Activated CD4-positive, alpha-beta T cell treated with anti-CD3 and anti-CD28 coated beads, Interleukin-2, amount 10 ng/mL, durations not matched to agents 7 days and 5 days (primary cell): ENCODE measurements at regions not wholly inside any gene's neighbourhood (a gene's known extent, or its start where the extent isn't known, plus 50 kb on each side); places are given as distances from the start of the nearest gene placed in this dataset.

Experiments
- CTCF ChIA-PET: fragments of 350-600 bp; sonication (Branson Sonifier 250); formaldehyde crosslinking; loops from one replicate; lab custom pipeline; 2021; ENCODE audit warnings: antibody characterized with exemption; lab: Charles Lee
- POLR2A ChIA-PET: fragments of 350-600 bp; sonication (Branson Sonifier 250); formaldehyde crosslinking; loops from one replicate; lab custom pipeline; 2021; ENCODE audit warnings: antibody characterized with exemption; lab: Charles Lee
- DNase-seq: peaks from one replicate; pipeline ENCODE4 v3.0.0-alpha.2; 2020
- H3K27ac Mint-ChIP-seq: one replicate; pipeline ENCODE4 v1.8.0; 2021; ENCODE audit warnings: mild to moderate bottlenecking, moderate library complexity, mixed read lengths
- H3K27me3 Mint-ChIP-seq: one replicate; pipeline ENCODE4 v1.8.0; 2021; ENCODE audit warnings: mixed read lengths
- H3K36me3 Mint-ChIP-seq: one replicate; pipeline ENCODE4 v1.8.0; 2021; ENCODE audit warnings: low read depth, mixed read lengths
- H3K4me1 Mint-ChIP-seq: one replicate; pipeline ENCODE4 v1.8.0; 2021; ENCODE audit warnings: mixed read lengths
- H3K4me3 Mint-ChIP-seq: one replicate; pipeline ENCODE4 v1.8.0; 2021; ENCODE audit warnings: mild to moderate bottlenecking, moderate library complexity, mixed read lengths
- H3K9me3 Mint-ChIP-seq: one replicate; pipeline ENCODE4 v1.8.0; 2021; ENCODE audit warnings: mixed read lengths

GRCh38 chr9:73549991-73550390 lies 398.3 kb downstream of the ANXA1 start:
- no peak for DNase-seq

GRCh38 chr9:73553295-73553694 lies 401.6 kb downstream of the ANXA1 start:
- Mint-ChIP-seq H3K36me3 (no peaks in the 10 kb centered on the region), H3K4me3 (no peak overlapping the region), H3K4me1 (no peaks in the 10 kb centered on the region), H3K9me3 (peaks cover 3% of the 10 kb centered on the region), H3K27ac (no peak overlapping the region), H3K27me3 (no peaks in the 10 kb centered on the region)
- DNase-seq = no peak
- ChIA-PET CTCF (no interaction called here), POLR2A (no interaction called here)

More at GRCh38 chr9:73549991-73550390, 398.3 kb downstream of the ANXA1 start:
- no peaks in the 10 kb centered on the region for H3K4me1 Mint-ChIP-seq
- peaks cover 3% of the 10 kb centered on the region for H3K9me3 Mint-ChIP-seq
- CTCF ChIA-PET = no interaction called here
- H3K27ac Mint-ChIP-seq = no peak overlapping the region
- no peaks in the 10 kb centered on the region for H3K36me3 Mint-ChIP-seq
- H3K4me3 Mint-ChIP-seq = no peak overlapping the region
- no peaks in the 10 kb centered on the region for H3K27me3 Mint-ChIP-seq
- POLR2A ChIA-PET = no interaction called here

- H3K4me3 Mint-ChIP-seq = no peak overlapping the region
- CTCF ChIA-PET = no interaction called here
- no peaks in the 10 kb centered on the region for H3K4me1 Mint-ChIP-seq
- H3K27ac Mint-ChIP-seq = no peak overlapping the region
- H3K36me3 Mint-ChIP-seq = no peaks in the 10 kb centered on the region
- H3K27me3 Mint-ChIP-seq = no peaks in the 10 kb centered on the region
- no peaks in the 10 kb centered on the region for H3K9me3 Mint-ChIP-seq
- POLR2A ChIA-PET = no interaction called here
- no peak for DNase-seq
Observed at GRCh38 chr9:73558471-73558870, 406.8 kb downstream of the ANXA1 start.

DNA sequence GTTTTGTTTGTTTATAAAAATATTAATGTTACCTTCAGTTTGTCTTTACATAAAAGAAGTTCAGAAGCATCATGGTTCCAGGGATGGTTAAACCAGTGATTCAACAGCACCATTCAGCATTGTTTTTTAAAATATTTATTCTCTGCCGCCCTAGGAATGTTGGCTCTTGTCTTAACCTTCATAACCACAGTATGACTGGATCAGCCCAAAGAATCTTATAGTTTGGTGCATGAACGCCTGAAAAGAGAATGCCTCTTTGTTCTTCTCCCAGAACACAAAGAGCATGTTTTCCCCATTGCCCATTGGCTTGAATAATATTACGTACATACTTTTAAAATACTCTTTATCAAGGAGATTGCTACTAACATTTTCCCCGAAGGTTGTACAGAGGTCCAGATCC lies 413.4 kb downstream of the ANXA1 start:
- Mint-ChIP-seq H3K27ac (no peak overlapping the region), H3K4me1 (no peaks in the 10 kb centered on the region), H3K4me3 (no peak overlapping the region), H3K36me3 (no peaks in the 10 kb centered on the region), H3K9me3 (no peaks in the 10 kb centered on the region), H3K27me3 (no peaks in the 10 kb centered on the region)
- DNase-seq = no peak
- CTCF ChIA-PET = no interaction called here
- POLR2A ChIA-PET = no interaction called here

DNA sequence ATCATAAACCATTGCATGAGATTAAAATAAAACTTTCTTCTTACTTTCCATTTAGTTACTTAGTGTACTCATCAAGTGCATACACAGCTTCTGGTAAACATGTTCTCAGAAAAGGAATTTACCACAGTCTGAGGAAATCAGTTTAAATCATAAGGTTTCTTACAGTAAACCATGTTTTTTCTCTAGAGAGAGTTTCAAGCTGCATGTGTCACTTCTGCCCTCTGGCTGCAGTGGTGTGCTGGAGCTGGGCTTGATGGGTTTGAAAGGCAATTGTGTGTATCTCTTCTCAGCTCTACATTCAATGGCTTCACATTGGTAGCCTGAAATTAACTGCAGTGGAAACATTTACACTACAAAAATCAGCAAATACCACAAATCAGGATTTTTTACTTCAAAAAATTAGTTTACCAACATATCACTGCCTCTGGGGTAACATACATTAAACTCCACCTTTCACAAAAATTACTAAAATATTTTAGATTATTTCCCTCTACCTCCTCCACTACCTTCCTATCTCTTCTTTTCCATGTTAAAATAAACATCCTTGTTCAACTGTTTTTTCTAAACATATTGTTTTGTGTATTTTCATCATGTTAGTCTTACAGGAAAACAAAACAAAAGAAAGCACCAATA lies 414.3 kb downstream of the ANXA1 start:
- no peaks in the 10 kb centered on the region for H3K36me3 Mint-ChIP-seq
- no peaks in the 10 kb centered on the region for H3K9me3 Mint-ChIP-seq
- ChIA-PET CTCF (no interaction called here), POLR2A (no interaction called here)
- H3K27ac Mint-ChIP-seq = no peak overlapping the region
- no peak for DNase-seq
- no peak overlapping the region for H3K4me3 Mint-ChIP-seq
- no peaks in the 10 kb centered on the region for H3K4me1 Mint-ChIP-seq
- no peaks in the 10 kb centered on the region for H3K27me3 Mint-ChIP-seq

GRCh38 chr9:73566627-73567026 lies 415.0 kb downstream of the ANXA1 start:
- Mint-ChIP-seq H3K4me1 (no peaks in the 10 kb centered on the region), H3K27me3 (no peaks in the 10 kb centered on the region), H3K36me3 (no peaks in the 10 kb centered on the region), H3K9me3 (no peaks in the 10 kb centered on the region), H3K27ac (no peak overlapping the region), H3K4me3 (no peak overlapping the region)
- ChIA-PET CTCF (no interaction called here), POLR2A (no interaction called here)
- DNase-seq = no peak

- H3K27ac Mint-ChIP-seq = no peak overlapping the region
- no peak overlapping the region for H3K4me3 Mint-ChIP-seq
- no peaks in the 10 kb centered on the region for H3K9me3 Mint-ChIP-seq
- ChIA-PET CTCF (no interaction called here), POLR2A (no interaction called here)
- no peaks in the 10 kb centered on the region for H3K36me3 Mint-ChIP-seq
- no peak for DNase-seq
- no peaks in the 10 kb centered on the region for H3K27me3 Mint-ChIP-seq
- no peaks in the 10 kb centered on the region for H3K4me1 Mint-ChIP-seq
Observed at GRCh38 chr9:73573235-73573634, 421.6 kb downstream of the ANXA1 start.

DNA sequence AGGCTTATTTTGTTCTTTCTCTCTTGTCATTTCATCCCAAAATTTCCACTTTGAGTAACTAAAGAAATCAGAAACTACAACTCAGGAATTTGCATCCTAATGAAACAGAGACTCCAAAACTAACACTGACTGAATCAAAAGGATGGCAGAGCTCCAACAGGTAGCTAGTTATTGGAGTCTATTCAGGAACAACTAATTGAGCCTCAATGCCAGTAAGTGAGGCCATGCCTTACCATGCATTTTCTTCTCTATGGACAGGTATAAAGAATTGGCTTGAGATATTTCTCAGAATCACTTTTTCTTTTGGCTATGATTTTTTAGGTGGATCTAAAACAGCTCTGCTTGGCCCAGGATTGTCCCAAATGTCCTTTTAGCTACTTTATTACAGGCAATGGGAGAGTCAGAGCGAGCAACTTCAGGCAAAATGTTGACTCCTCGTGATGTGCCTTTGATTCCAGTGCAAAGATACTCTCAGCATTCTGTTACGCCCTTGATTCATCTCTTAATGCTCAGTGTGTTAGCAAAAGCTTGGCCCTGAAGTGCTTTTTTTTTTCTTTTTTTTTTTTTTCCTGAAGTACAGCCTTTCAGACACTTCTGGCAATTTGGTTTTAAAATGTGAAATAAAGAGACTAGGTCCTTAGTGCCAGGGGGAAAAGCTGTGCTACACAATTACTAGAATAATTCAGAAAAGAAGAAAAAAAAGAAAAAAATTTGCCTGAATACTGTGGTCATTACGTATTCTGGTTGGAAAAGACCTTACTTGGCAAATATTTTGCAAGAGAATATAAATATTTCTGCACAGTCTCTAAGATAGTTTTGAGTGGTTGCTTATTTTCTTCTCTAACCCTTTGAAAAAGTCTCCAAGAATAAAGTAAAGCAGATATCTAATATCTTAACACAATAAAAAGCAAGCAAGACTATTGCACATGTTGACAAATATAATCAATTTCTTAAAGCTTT lies 423.7 kb downstream of the ANXA1 start:
- Mint-ChIP-seq H3K9me3 (no peaks in the 10 kb centered on the region), H3K36me3 (no peaks in the 10 kb centered on the region), H3K27me3 (no peaks in the 10 kb centered on the region), H3K27ac (no peak overlapping the region), H3K4me3 (no peak overlapping the region), H3K4me1 (no peaks in the 10 kb centered on the region)
- CTCF ChIA-PET = no interaction called here
- DNase-seq = no peak
- POLR2A ChIA-PET = no interaction called here

DNA sequence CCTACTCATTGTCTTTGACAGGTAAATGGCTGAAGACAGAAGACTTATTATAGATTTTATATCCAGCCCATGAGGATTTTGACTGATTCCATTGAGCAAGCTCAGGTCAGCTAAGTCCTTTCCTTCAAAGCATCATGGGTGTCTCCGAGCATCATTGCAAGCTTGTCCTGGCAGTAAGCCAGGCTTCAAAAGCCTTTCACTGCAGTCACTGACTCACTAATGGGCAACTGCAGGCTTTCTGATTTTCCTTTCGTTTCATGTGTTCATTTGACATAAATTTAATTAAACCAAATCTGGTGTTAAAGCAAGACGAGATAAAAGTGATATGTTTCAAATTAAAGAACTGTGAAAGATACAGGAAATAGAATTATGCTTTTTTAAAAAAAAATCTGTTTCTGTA lies 426.2 kb downstream of the ANXA1 start:
- Mint-ChIP-seq H3K9me3 (no peaks in the 10 kb centered on the region), H3K27ac (no peak overlapping the region), H3K4me3 (no peak overlapping the region), H3K36me3 (no peaks in the 10 kb centered on the region), H3K27me3 (no peaks in the 10 kb centered on the region), H3K4me1 (no peaks in the 10 kb centered on the region)
- ChIA-PET CTCF (interaction anchor here (1.2 kb wide), 1 partner anchor 10 kb away, joined by 3 read pairs; no protein-coding TSS in a partner anchor), POLR2A (no interaction called here)
- DNase-seq = no peak

DNA sequence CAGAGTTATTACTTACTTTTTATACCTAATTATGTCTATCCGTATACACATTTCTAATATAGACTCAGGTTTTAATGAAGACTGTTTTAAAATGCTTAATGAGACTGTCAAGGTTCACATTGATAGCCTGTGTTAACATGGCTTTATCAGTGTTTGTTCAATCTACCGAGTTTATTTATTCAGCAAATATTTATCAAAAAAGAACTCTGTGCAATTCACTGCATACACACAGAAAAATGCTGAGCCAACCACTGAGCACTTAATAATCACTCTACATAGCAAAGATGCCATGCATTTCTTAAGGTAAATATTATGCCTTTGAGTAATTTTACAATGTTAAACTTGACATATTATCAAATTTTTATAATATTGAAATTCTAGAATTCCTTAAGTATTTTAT lies 428.2 kb downstream of the ANXA1 start:
- H3K9me3 Mint-ChIP-seq = no peaks in the 10 kb centered on the region
- CTCF ChIA-PET = no interaction called here
- H3K4me3 Mint-ChIP-seq = no peak overlapping the region
- POLR2A ChIA-PET = no interaction called here
- H3K36me3 Mint-ChIP-seq = no peaks in the 10 kb centered on the region
- H3K27me3 Mint-ChIP-seq = no peaks in the 10 kb centered on the region
- no peak overlapping the region for H3K27ac Mint-ChIP-seq
- H3K4me1 Mint-ChIP-seq = no peaks in the 10 kb centered on the region
- no peak for DNase-seq

DNA sequence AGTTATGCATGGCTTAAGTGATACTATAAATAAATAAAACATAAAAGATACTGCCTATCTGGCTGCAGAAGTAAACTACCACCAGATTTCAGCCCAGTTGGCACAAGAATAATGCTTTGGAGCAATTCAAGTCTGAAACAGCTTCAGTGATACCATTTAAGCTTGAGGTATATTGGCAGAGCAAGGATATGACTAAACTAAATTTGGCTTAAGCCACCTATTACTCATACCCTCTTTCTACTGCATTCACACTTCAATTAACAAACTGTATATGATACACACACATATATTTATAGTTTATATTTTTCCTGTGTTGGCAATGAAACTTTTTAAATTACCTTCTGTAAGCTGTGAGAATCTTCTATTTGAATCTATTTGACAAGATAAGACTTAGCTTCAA lies 431.9 kb downstream of the ANXA1 start:
- Mint-ChIP-seq H3K27ac (no peak overlapping the region), H3K9me3 (no peaks in the 10 kb centered on the region), H3K36me3 (no peaks in the 10 kb centered on the region), H3K4me1 (no peaks in the 10 kb centered on the region), H3K27me3 (no peaks in the 10 kb centered on the region), H3K4me3 (no peak overlapping the region)
- no peak for DNase-seq
- ChIA-PET CTCF (no interaction called here), POLR2A (no interaction called here)

- DNase-seq = no peak
- Mint-ChIP-seq H3K36me3 (no peaks in the 10 kb centered on the region), H3K4me3 (no peak overlapping the region), H3K4me1 (no peaks in the 10 kb centered on the region), H3K27ac (no peak overlapping the region), H3K27me3 (no peaks in the 10 kb centered on the region), H3K9me3 (no peaks in the 10 kb centered on the region)
- CTCF ChIA-PET = no interaction called here
- POLR2A ChIA-PET = no interaction called here
Observed at GRCh38 chr9:73595036-73595545, 443.4 kb downstream of the ANXA1 start.

DNA sequence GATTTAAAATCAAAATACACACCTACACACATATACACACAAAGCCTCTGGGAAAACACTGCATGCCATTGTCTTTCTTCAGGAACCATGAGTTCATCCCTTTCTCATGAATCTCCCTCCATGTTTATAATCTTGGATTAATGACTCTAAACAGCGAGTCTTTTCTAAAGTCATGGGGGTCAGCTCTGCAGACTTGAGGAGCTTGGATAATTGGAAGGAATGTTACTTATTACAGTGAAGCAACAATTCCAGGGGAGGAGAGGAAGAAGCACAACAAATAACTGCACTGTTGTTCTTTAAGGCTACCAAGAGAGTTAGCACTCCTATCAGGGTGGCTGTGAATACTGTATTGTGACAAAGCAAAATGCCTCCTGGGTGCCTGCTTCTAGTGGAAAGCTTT lies 444.7 kb downstream of the ANXA1 start:
- no peaks in the 10 kb centered on the region for H3K4me1 Mint-ChIP-seq
- no peaks in the 10 kb centered on the region for H3K9me3 Mint-ChIP-seq
- no peaks in the 10 kb centered on the region for H3K36me3 Mint-ChIP-seq
- CTCF ChIA-PET = no interaction called here
- POLR2A ChIA-PET = no interaction called here
- DNase-seq = no peak
- H3K27me3 Mint-ChIP-seq = no peaks in the 10 kb centered on the region
- H3K27ac Mint-ChIP-seq = no peak overlapping the region
- H3K4me3 Mint-ChIP-seq = no peak overlapping the region
